ENCODE measurements at regions not wholly inside any gene's neighbourhood (a gene's known extent, or its start where the extent isn't known, plus 50 kb on each side); places are given as distances from the start of the nearest gene placed in this dataset.

DNA sequence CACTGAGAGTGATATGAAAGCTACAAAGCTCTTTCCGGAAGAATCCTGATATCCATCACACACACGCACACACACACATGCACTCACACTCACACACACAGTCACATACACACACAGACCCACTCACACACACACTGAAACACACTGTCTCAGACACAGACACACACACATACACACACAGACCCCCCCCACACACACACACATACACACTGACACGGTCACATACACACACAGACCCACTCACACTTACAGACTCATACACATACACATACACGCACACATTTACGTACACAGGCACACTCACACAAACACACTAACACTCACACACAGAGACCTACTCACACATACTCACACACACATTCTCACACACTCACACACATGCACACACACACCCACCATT lies 58.6 kb downstream of the LIG4 start:
- DNase-seq (ENCODE audit: low read depth, low spot score) = no peak

DNA sequence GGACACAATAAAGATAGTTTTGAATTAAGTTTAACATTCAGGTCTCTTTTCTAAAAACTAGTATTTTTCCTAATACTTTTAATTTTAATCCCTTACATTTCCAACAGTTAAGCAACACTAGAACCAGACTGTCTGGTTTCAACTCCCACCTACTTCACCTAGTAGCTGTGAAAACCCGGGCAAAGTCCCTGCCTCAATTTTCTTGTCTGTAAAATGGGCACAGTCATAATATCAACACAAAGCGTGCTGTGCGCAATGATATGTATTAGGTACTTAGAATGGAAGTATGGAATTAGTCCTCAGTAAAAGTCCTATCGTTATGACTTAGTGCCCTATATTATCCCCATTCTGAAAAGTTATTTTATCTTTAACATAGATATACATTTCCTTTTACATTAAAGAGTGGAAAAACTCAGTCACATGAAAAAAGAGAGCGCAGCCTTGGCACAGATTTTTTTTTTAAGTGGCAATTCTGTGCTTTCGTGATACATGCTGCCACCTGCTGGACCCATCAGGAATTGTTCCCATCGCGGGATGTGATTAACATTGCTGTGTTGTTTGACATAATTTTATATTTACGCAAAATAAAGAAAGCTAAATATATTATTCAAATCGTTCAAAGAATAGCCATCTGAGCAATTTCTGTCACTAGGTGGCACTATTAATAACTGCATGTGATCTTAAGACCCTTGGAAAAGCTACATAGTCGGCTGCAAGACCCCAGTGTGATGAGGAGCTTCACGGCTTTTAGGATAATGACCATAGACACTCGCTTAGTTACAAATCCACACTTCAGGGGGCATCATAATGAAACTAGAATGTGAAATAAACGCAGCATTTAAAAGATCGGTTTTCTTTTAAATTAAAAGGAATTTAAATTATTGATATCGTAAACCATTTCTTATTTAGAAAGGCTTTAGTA lies 59.9 kb downstream of the LIG4 start:
- DNase-seq (ENCODE audit: low read depth, low spot score) = peak; percentile 75

DNA sequence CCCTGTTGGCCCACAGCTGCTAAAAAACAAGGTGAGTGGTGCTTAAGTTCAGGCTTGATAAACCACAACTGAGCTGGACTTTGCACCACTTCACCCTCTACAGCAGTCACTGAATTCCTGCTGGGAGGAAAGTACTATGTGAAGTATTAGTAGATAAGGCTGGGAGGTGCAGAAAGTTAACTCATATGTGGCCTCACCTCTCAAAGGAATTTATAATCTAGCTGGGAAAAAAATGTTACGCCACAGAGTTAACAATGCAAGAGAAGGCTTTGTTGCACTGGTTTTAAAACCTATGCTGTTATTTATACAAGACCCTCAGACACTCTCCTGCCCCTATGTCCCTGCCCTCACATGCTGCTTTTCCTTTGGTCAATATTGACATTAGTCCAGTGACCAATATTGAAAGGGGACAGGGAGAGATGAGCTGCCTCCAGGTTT lies 60.9 kb downstream of the LIG4 start:
- DNase-seq (ENCODE audit: low read depth, low spot score) = peak; percentile 40

DNA sequence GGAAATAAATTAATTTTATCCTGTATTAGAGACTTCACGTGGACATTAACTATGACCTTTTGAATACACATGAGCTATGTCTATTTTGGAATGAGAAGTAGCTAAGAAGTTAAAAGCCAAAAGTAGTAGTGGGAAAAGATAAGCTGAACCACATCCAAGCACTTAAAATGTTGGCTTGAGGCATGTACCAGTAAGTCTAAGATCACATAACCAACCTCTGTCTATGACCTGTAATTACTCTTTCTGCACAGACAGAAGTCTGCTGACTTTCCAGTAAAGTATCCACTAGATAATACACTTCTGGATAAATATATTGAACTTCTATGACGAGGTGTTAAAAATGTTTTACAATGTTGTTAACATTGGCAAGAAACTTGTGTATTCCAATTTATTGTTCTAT lies 68.7 kb downstream of the LIG4 start:
- peak; percentile 16 for DNase-seq (ENCODE audit: low read depth, low spot score)

DNA sequence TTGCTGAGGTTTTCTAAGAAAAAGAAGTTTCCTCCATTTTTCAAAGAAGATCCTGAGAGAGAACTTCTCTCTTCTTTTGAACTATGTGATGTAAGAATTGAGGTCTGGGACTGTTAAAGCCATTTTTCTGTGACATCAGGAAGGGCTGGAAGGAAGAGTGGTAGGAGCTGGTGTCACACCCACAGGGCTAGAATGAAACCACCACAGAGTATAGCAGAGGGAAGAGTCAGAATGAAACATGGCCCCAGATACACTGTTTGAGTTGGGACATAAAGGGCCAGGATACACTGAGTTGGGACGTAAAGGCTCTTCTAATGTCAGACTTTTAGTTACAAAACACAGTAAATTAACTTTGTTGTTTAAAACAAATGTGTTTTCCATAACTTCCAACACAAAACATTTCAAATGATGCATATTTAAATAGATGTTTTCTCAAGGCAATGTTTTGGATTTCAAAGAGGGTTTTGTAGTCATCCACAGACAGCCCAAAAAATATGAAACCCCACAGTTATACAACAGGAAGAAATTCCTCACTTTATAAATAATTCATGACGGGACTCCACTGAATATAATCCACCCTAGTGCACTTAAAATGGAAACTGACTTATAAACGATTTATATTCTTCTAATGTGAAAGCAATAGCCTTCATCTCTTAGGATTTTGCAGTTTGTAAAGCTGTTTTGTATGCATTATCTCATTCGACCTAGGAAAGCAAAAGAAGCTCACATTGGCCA lies 72.5 kb downstream of the LIG4 start:
- no peak for DNase-seq (ENCODE audit: low read depth, low spot score)

DNA sequence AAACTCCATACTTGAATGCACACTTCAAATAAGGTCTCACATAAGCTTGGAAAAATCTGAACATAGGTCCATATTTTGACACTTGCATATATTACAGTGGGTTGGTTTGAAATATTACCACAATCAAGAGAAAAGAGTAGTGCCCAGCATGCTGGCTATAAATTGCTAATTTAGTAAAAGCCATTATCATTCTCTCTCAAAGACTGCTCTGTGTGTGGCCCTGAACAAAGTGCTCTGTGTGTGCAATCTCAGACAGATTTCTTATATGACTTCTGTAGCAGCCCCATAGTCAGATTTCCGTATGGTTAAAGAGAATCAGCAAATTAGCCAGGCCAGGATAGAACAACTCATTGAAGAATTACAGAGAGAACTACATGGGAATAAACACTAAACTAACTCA lies 78.2 kb downstream of the LIG4 start:
- DNase-seq (ENCODE audit: low read depth, low spot score) = no peak

DNA sequence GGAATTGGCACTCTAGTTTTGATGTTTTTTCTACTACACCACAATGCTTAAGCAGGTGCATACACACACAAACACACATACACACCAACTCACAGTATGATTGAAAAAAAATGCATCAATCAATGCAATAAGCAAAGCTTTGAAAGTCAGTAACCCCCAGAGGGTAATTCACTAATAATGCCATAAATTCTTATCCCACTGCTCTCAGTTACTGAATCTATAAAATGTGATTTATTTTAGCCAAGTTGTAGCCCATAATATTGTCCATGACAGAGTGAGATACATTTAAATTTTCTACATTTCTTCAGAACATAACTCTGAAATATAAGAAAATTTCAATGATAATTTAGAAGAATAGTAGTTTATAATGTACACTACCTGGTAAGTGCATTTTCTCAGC lies 87.9 kb downstream of the LIG4 start:
- no peak for DNase-seq (ENCODE audit: low read depth, low spot score)

DNA sequence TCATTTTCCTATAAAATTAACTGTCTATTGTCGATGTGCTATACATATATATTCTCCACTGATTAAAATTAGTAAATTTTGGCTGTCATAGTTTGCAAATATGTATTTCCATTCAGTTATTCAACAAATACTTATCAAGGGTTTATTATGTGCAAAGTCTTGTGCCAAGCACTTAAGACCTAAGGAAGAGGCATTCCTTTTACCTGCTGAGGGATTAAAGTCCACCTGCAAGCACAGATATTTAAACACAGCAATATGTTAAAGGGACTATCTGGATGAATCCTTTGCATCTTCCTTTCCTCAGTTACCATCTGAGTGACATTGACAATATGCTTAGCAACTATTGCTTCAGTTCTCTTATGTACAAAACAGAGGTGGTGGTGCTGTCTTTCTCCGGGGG lies 89.3 kb downstream of the LIG4 start:
- no peak for DNase-seq (ENCODE audit: low read depth, low spot score)

DNA sequence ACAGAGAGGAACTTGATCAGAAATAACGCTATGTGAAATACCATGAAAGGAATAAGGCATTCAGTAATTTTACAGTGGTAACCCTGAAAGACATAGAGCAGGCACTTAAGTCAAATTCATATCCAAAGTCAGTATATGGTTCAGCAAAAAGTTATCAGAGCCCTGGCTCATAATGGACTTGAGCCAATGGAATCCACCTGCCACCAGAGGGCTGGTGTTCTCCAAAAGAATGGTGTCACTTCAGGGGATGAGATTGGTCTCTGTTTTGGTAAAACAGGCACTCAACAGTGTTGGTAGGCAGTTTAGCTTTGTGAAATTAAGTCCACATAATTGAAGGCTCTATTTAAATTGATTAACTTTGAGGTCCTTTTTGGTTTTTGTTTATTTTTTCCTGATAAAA lies 93.9 kb downstream of the LIG4 start:
- no peak for DNase-seq (ENCODE audit: low read depth, low spot score)

DNA sequence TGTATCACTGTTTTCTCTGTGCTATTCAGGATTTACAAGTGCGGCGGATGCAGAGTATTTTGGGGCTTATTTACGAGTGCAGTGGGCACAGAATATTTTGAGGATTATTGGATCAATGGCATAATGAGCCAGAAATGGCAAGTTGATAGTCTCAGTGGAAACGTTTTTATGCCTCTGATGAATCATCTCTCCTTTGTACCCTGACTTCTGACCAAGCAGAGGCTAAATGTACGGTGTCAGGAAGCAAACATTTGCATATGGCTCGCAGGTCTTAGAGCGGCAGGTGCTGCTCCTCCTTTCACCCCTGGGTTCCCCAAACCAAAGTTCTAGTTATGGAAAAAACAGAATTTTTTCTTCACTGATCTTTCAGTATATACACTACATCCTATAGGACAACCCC lies 94.5 kb downstream of the LIG4 start:
- no peak for DNase-seq (ENCODE audit: low read depth, low spot score)

DNA sequence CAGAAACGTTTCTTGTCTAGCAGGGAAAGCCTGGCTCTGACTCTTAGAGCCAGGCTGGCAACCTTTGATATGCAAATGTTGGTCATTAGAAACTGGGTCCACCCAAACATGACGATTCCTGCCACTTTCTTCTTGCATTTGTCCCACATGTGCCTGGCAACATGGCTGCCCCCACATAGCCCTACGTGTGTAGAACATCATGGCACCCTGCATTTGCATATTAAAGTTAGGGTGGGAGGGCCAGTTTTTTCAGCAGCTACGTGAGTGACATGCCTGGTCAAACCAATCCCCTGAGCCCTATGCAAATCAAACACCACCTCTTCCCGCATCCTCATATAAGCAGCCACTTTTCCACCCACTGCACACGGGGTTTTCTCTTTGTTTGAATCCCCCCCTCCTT lies 95.0 kb downstream of the LIG4 start:
- DNase-seq (ENCODE audit: low read depth, low spot score) = peak; percentile 71

DNA sequence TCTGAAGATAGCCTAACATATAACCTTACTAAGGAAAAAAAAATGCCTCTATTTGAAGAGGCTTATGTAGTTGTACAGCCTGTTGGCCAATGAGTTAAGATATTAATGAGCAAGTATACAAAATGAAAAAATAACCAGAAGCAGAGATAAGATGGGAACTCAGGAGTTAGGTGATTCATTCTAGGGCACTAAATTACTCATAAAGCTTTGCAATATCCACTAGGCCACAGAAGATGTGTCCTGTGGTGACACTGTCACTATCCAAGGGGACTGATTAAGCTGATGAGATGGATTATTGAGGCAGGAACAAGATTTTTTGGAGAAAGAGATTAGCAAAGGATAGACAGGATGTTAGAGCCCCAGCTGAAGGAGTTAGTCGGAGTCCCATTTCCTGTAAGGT lies 99.6 kb downstream of the LIG4 start:
- no peak for DNase-seq (ENCODE audit: low read depth, low spot score)

DNA sequence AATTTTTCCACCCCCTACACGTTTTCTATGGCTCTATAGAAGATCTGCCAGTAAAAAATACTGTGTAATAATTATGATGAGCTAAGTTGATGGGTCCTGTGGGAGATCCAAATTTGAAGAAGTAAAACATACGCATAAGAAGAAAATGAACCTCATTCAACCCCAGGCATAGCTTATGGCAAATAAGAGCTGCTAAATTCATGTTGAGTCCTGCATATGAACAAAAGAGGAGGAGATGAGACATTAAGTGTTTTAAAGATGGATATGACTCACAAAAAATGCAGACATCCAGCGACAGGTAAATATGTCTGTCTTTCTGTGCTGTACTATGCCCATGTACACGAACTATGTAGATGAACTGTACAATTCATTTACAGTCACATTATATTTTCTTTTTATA lies 101.9 kb downstream of the LIG4 start:
- DNase-seq (ENCODE audit: low read depth, low spot score) = no peak

DNA sequence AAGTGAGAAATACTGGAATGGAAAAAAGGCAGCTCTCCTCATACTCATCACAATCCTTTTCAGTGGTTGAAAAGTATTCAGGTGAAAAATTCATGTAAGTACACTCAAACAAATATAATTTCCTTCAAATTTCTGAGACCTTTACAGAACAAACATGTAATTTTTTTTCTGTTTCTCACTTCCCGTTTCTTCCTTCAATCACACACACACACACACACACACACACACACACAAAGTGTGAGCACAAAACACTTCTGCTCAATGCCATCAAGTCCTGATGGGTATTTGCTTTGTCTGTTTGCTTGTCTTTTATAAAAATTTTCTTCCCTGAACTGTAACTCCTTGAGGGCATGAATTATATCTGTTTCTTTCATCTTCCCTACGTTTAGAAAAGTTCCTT lies 110.6 kb downstream of the LIG4 start:
- DNase-seq (ENCODE audit: low read depth, low spot score) = no peak

DNA sequence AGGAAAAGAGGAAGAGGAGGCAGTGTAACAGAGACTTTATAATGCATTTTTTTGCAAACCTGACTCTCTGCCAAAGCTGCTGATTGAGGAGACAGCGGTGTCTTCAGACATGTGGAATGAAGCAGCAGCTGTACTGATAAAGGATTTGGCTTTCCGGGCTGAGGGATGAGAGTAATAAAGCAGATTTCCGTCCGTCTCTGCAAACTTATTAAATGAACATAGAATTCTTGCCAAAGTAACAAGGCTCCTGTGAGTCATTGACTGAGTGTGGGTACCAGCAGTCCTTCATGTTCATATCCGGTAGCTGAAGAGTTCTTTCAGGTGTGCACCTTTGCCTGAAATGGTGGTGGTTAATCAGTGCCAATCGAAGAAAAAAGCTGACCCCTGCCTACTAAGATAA lies 112.6 kb downstream of the LIG4 start:
- no peak for DNase-seq (ENCODE audit: low read depth, low spot score)

DNA sequence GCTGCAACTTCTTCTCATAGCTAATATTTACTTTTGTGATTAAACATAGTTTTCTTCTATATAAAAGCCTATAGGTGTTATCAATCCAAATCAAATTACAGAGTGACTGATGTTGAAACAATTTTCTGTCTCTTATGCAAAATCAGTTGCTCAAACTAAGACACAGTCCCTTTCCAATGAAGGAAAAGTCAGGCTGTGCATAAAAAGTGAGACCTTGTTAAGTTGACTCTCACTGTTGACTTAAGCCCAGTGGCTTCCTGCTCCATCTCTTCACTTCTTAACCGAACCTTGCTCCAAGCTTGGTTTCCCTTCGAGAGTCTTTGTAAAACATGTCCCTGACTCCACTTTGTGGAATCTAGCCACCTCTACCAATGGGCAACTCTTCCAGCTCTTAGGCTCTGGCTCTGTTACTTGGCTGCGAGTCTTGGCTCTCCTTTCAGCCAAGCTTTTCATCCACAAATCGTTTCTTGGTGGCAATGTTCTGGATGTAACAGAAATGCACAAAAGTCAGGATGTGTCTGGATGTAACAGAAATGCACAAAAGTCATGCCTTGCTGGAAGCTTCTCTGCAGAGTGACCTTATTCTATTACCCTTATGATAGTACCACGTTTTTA lies 118.9 kb downstream of the LIG4 start:
- DNase-seq (ENCODE audit: low read depth, low spot score) = no peak

DNA sequence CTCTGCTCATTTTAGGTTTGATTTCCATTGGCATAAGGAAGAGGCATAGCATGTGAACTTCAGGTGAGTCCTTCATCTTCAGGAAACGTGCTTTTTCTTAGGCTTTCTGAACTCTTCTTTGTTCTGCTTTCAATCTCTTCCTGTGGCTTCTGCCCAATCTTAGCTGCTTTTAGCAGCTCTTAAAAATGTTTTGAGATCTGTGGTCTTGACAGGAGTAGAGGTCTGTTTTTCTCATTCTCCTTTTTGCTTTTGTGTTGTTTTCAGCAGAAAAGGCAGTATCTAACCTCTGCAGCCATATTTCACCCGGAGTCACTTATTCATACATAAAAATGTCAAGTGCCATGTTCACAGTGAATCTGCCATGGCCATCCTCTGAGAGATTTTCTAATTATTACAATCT lies 120.3 kb downstream of the LIG4 start:
- DNase-seq (ENCODE audit: low read depth, low spot score) = no peak

DNA sequence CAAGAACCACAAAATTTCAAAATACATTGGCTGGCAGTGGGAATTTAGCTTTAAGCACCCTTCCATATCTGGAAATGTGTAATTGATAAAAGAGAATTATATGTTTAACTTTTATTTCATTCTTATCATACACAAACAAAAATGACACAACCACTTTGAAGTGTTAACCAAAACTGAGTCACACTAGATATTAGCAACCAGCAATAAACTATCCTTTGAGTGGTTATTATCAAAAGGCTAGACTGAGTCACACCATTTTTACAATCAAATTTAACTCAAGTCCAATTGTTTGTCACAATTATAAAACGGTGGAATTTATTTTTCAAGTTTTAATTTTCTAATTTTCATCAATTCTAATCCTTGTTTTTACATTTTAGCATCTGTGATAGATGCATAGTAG lies 121.7 kb downstream of the LIG4 start:
- DNase-seq (ENCODE audit: low read depth, low spot score) = no peak

DNA sequence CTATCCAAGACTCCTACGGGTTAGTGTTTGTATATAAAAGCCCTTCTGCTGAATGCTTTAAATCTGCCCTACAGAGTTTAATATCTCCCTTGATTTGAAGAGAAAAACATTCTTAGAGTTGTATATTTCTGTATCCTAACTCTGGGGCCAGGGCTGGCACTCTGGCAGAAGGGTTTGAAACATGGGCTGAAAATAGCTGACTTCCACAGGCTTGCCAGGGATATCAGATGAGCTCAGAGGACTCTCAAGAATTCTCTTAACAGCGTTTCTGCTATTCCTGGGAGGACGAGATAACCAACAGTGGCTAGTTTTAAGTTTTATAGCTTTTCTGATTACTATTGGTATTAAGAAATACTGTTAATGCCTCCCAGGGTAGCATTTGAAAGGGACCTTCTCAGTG lies 127.5 kb downstream of the LIG4 start:
- DNase-seq (ENCODE audit: low read depth, low spot score) = no peak

DNA sequence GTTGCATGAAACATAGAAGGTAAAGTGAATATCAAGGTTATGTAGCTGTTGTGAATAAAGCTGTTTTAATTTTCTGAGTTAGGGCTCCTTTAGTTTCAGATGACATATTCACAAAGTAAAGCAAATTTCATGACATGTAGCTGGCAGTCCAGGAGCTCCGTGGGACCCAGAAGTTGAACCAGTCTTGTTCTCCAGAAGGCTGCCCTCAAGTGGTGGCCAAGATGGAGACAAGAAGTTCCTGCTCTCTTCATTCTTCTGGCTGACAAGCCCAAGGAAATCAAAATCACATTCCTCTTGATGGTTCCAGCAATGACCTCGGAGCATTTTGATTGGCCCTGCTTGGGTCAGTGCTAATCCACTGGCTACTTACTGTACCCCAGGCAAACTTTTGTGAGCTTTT lies 128.7 kb downstream of the LIG4 start:
- DNase-seq (ENCODE audit: low read depth, low spot score) = peak; percentile 6

DNA sequence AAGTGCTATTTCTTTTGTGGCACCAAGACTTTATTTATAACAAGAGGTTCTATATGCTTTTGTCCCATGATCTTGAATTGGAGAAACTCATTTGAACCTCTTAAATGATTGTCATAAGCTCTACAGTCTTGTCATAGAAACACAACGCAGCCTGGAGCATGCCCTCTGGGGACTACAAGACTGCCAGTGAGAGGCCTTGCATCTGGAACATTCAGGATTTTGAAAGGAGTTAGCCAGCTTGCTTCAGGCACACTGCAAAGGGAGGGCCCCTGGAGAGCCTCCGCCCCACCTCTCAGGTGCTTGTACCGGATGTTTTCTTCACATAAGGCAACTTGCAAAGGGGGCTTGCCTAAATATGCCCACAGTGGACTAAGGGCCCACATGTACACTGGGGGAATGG lies 130.5 kb downstream of the LIG4 start:
- DNase-seq (ENCODE audit: low read depth, low spot score) = no peak

DNA sequence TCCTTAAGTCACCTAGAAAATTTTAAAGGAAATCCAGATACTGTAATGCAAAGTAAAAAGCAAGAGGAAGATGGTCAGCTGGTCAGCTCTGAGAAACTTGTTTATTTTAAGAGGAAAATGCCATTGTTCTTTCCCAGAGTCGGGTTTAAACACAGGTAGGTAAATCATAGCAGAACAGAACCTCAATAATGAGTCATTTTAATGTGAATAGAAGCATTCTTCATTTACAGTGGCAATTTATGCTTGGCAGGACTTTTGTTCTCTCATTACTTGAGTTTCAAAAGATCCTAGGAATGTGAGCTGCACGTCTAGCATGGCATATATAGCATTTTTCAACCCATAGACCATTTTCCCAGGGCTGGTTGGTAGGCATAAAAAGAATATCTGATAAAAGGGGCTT lies 132.3 kb downstream of the LIG4 start:
- DNase-seq (ENCODE audit: low read depth, low spot score) = peak; percentile 81

DNA sequence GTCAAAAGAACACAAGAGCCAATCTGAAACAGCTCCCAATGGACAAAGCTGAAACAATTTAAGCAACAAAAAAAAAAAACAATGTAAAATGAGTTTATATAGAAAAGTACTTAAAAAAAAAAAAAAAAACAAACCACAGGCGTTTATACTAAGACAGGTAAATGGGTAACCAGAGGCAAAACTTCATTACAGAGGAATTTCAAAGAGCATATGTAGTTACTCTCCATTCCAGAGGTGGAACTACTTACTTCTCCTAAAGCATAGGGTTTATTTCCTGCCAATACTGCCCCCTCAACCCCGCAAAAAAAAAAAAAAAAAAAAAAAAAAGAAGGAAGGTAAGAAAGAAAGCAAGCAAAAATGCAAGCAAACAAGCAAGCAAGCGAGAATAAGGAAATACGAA lies 132.9 kb downstream of the LIG4 start:
- DNase-seq (ENCODE audit: low read depth, low spot score) = no peak
